H9 (cell line): ENCODE measurements at regions not wholly inside any gene's neighbourhood (a gene's known extent, or its start where the extent isn't known, plus 50 kb on each side); places are given as distances from the start of the nearest gene placed in this dataset.

Source experiments
- DNase-seq: peaks from one replicate; pipeline ENCODE4 v3.0.0-alpha.2; 2017
- H2AFZ ChIP-seq: one replicate; pipeline ENCODE4 v1.6.1; 2013; ENCODE audit warnings: mild to moderate bottlenecking, low read length, control low read depth, moderate library complexity
- H2AK5ac ChIP-seq: 2 replicates; pipeline ENCODE4 v1.6.1; 2013; ENCODE audit warnings: low read length, control low read depth, mixed read lengths; ENCODE audit not compliant: insufficient read length
- H2BK120ac ChIP-seq: one replicate; pipeline ENCODE4 v1.6.1; 2013; ENCODE audit warnings: low read depth, mild to moderate bottlenecking, low read length, control low read depth, inconsistent platforms; ENCODE audit not compliant: poor library complexity, severe bottlenecking
- H2BK12ac ChIP-seq: 2 replicates; pipeline ENCODE4 v1.6.1; 2013; ENCODE audit warnings: low read length, control low read depth, mixed read lengths, low read depth; ENCODE audit not compliant: insufficient read length
- H2BK15ac ChIP-seq: 2 replicates; pipeline ENCODE4 v1.6.1; 2013; ENCODE audit warnings: low read depth, low read length, control low read depth
- H2BK20ac ChIP-seq: one replicate; pipeline ENCODE4 v1.6.1; 2013; ENCODE audit warnings: low read depth, mild to moderate bottlenecking, low read length, control low read depth, inconsistent platforms; ENCODE audit not compliant: poor library complexity, severe bottlenecking
- H2BK5ac ChIP-seq: 2 replicates; pipeline ENCODE4 v1.6.1; 2013; ENCODE audit warnings: low read length, control low read depth, mixed read lengths; ENCODE audit not compliant: insufficient read length
- H3K14ac ChIP-seq: 2 replicates; pipeline ENCODE4 v1.6.1; 2013; ENCODE audit warnings: low read length, control low read depth; ENCODE audit not compliant: insufficient read depth
- H3K18ac ChIP-seq: 2 replicates; pipeline ENCODE4 v1.6.1; 2013; ENCODE audit warnings: low read depth, mild to moderate bottlenecking, mixed read lengths, low read length, control low read depth; ENCODE audit not compliant: insufficient read length
- H3K23ac ChIP-seq: 2 replicates; pipeline ENCODE4 v1.6.1; 2013; ENCODE audit warnings: low read length, control low read depth, mixed read lengths, low read depth; ENCODE audit not compliant: insufficient read length
- H3K23me2 ChIP-seq: 2 replicates; pipeline ENCODE4 v1.6.1; 2013; ENCODE audit warnings: low read depth, mild to moderate bottlenecking, mixed read lengths, low read length, control low read depth; ENCODE audit not compliant: insufficient read length, poor library complexity, severe bottlenecking
- H3K27ac ChIP-seq: 2 replicates; pipeline ENCODE4 v1.5.1; 2013; ENCODE audit warnings: low read length, control low read depth, mixed read lengths, low read depth; ENCODE audit not compliant: insufficient read length
- H3K27me3 ChIP-seq: 2 replicates; pipeline ENCODE4 v1.6.1; 2013; ENCODE audit warnings: low read length, control low read depth, inconsistent platforms; ENCODE audit not compliant: insufficient read depth
- H3K4ac ChIP-seq: 2 replicates; pipeline ENCODE4 v1.6.1; 2013; ENCODE audit warnings: low read depth, mild to moderate bottlenecking, control low read depth, inconsistent platforms, low read length, moderate library complexity
- H3K4me1 ChIP-seq: 2 replicates; pipeline ENCODE4 v1.6.1; 2013; ENCODE audit warnings: low read length, control low read depth, inconsistent platforms; ENCODE audit not compliant: insufficient read depth
- H3K4me2 ChIP-seq: 2 replicates; pipeline ENCODE4 v1.6.1; 2013; ENCODE audit warnings: low read length, control low read depth, mixed read lengths; ENCODE audit not compliant: insufficient read length, insufficient read depth
- H3K56ac ChIP-seq: 2 replicates; pipeline ENCODE4 v1.6.1; 2013; ENCODE audit warnings: low read depth, mild to moderate bottlenecking, mixed read lengths, low read length, control low read depth; ENCODE audit not compliant: insufficient read length
- H3K79me1 ChIP-seq: 2 replicates; pipeline ENCODE4 v1.6.1; 2013; ENCODE audit warnings: low read depth, mild to moderate bottlenecking, moderate library complexity, low read length, control low read depth, inconsistent platforms; ENCODE audit not compliant: insufficient read depth, poor library complexity, severe bottlenecking
- H3K79me2 ChIP-seq: 2 replicates; pipeline ENCODE4 v1.6.1; 2013; ENCODE audit warnings: low read length, control low read depth, inconsistent platforms; ENCODE audit not compliant: insufficient read depth
- H3K9ac ChIP-seq: 2 replicates; pipeline ENCODE4 v1.6.1; 2013; ENCODE audit warnings: low read length, control low read depth, mixed read lengths; ENCODE audit not compliant: insufficient read length; ENCODE audit errors: extremely low read depth
- H3K9me3 ChIP-seq: one replicate; pipeline ENCODE4 v1.6.1; 2013; ENCODE audit warnings: low read depth, low read length, inconsistent platforms; ENCODE audit not compliant: control insufficient read depth
- H3T11ph ChIP-seq: one replicate; pipeline ENCODE4 v1.6.1; 2013; ENCODE audit warnings: mild to moderate bottlenecking, low read length, control low read depth, inconsistent platforms
- H4K20me1 ChIP-seq: one replicate; pipeline ENCODE4 v1.6.1; 2013; ENCODE audit not compliant: control insufficient read depth, insufficient read length, insufficient read depth
- H4K5ac ChIP-seq: 2 replicates; pipeline ENCODE4 v1.6.1; 2013; ENCODE audit warnings: low read depth, mild to moderate bottlenecking, mixed read lengths, low read length, control low read depth; ENCODE audit not compliant: insufficient read length
- H4K8ac ChIP-seq: replicated peaks from 2 replicates; pipeline ENCODE4 v1.6.1; 2013; ENCODE audit warnings: low read length, control low read depth, mixed read lengths, low read depth; ENCODE audit not compliant: insufficient read length
- H4K91ac ChIP-seq: 2 replicates; pipeline ENCODE4 v1.6.1; 2013; ENCODE audit warnings: low read depth, mild to moderate bottlenecking, moderate library complexity, mixed read lengths, low read length, control low read depth; ENCODE audit not compliant: insufficient read length
- H3K27ac Mint-ChIP-seq, 3 experiments: 2 replicates in 2 of 3; 3 replicates in 1 of 3; pipeline ENCODE4 v1.8.0; 2020 to 2021; ENCODE audit warnings: mixed read lengths in 3 of 3, mild to moderate bottlenecking in 1 of 3, moderate library complexity in 1 of 3
- H3K27me3 Mint-ChIP-seq: 2 replicates; pipeline ENCODE4 v1.8.0; 2021; ENCODE audit warnings: low read depth, mild to moderate bottlenecking, moderate library complexity, mixed read lengths
- H3K36me3 Mint-ChIP-seq, 3 experiments: 2 replicates in 2 of 3; 3 replicates in 1 of 3; pipeline ENCODE4 v1.8.0; 2020 to 2021; ENCODE audit warnings: low read depth in 3 of 3, mixed read lengths in 3 of 3; ENCODE audit not compliant: insufficient read depth in 1 of 3
- H3K4me1 Mint-ChIP-seq, 2 experiments: 2 replicates each; pipeline ENCODE4 v1.8.0; 2020; ENCODE audit warnings: mixed read lengths in 2 of 2
- H3K4me3 Mint-ChIP-seq, 2 experiments: 2 replicates in 1 of 2; 3 replicates in 1 of 2; pipeline ENCODE4 v1.8.0; 2020 to 2021; ENCODE audit warnings: mild to moderate bottlenecking in 2 of 2, mixed read lengths in 2 of 2, moderate library complexity in 1 of 2
- H3K9me3 Mint-ChIP-seq, 2 experiments: 2 replicates in 1 of 2; 3 replicates in 1 of 2; pipeline ENCODE4 v1.8.0; 2020; ENCODE audit warnings: mild to moderate bottlenecking in 2 of 2, mixed read lengths in 2 of 2, moderate library complexity in 1 of 2
- CTCF ChIP-seq: fragments of 200-600 bp; sonication (generic); conservative IDR thresholded peaks from 3 replicates; pipeline ENCODE4 v1.8.0; 2021; ENCODE audit warnings: antibody characterized with exemption, mild to moderate bottlenecking

- Histone ChIP-seq H2BK15ac (no peak overlapping the region), H4K5ac (no peak overlapping the region), H2AFZ (no peak overlapping the region), H4K91ac (no peak overlapping the region), H4K8ac (no peak overlapping the region), H3K23me2 (no peaks in the 10 kb centered on the region), H2BK20ac (no peak overlapping the region), H3K9me3 (peaks cover 11% of the 10 kb centered on the region), H3K4me1 (no peaks in the 10 kb centered on the region), H3K9ac (no peak overlapping the region), H3K23ac (no peak overlapping the region), H3K14ac (no peak overlapping the region), H3K4me2 (no peak overlapping the region), H3K56ac (no peak overlapping the region), H2BK5ac (no peak overlapping the region), H3K27me3 (no peaks in the 10 kb centered on the region), H4K20me1 (no peaks in the 10 kb centered on the region), H2BK120ac (no peak overlapping the region), H3K27ac (no peak overlapping the region), H3K18ac (no peak overlapping the region), H3T11ph (no peak overlapping the region), H3K79me1 (no peaks in the 10 kb centered on the region), H2BK12ac (no peak overlapping the region), H3K79me2 (no peaks in the 10 kb centered on the region), H3K4ac (no peak overlapping the region), H2AK5ac (no peak overlapping the region)
- Mint-ChIP-seq H3K36me3 (no peaks in the 10 kb centered on the region), H3K4me3 (no peak overlapping the region), H3K4me1 (no peaks in the 10 kb centered on the region), H3K27me3 (no peaks in the 10 kb centered on the region), H3K9me3 (peaks cover 27 to 29% of the 10 kb centered on the region in 2 experiments), H3K27ac (no peak overlapping the region)
- no peak for TF ChIP-seq CTCF
- DNase-seq = no peak
Measured at GRCh38 chrX:26925088-26925487, 538.1 kb downstream of the PPP4R3C start.
